GM20431 (cell line): ENCODE measurements at regions not wholly inside any gene's neighbourhood (a gene's known extent, or its start where the extent isn't known, plus 50 kb on each side); places are given as distances from the start of the nearest gene placed in this dataset.

Source experiments
- in situ Hi-C: fragments of 300-500 bp; cut with MseI, MboI; formaldehyde crosslinking; loops from one replicate; pipeline ENCODE4 v1.15.0; 2020; ENCODE audit warnings: low sequenced_read_pairs; ENCODE audit not compliant: unreplicated experiment

- in situ Hi-C loops, result no loop called here
These were observed 151.0 kb upstream of the PPARGC1A start for GRCh38 chr4:24040811-24041210.

- in situ Hi-C loops, result no loop called here
These were observed 143.8 kb upstream of the PPARGC1A start for GRCh38 chr4:24033626-24034025.

GRCh38 chr4:24032371-24032989, 142.6 kb upstream of the PPARGC1A start:
- in situ Hi-C loops, result no loop called here

GRCh38 chr4:24026596-24026995, 136.7 kb upstream of the PPARGC1A start:
- in situ Hi-C loops, result no loop called here

- in situ Hi-C loops, result no loop called here
These were observed 134.8 kb upstream of the PPARGC1A start for GRCh38 chr4:24024605-24025004.

- in situ Hi-C loops, result no loop called here
These were observed 134.3 kb upstream of the PPARGC1A start for GRCh38 chr4:24024157-24024556.

GRCh38 chr4:24015782-24016181, 125.9 kb upstream of the PPARGC1A start:
- in situ Hi-C loops, result no loop called here

- in situ Hi-C loops, result no loop called here
These were observed 124.0 kb upstream of the PPARGC1A start for GRCh38 chr4:24013668-24014422.

GRCh38 chr4:24010994-24011393, 121.1 kb upstream of the PPARGC1A start:
- in situ Hi-C loops, result no loop called here

- in situ Hi-C loops, result no loop called here
These were observed 120.7 kb upstream of the PPARGC1A start for GRCh38 chr4:24010573-24010972.

GRCh38 chr4:24007860-24008261, 118.0 kb upstream of the PPARGC1A start:
- in situ Hi-C loops, result no loop called here

- in situ Hi-C loops, result no loop called here
These were observed 116.4 kb upstream of the PPARGC1A start for GRCh38 chr4:24006269-24006668.

GRCh38 chr4:24003926-24004325, 114.1 kb upstream of the PPARGC1A start:
- in situ Hi-C loops, result no loop called here

GRCh38 chr4:24003496-24003895, 113.6 kb upstream of the PPARGC1A start:
- in situ Hi-C loops, result no loop called here

GRCh38 chr4:24002330-24002966, 112.6 kb upstream of the PPARGC1A start:
- in situ Hi-C loops, result no loop called here

GRCh38 chr4:24001486-24002329, 111.9 kb upstream of the PPARGC1A start:
- in situ Hi-C loops, result no loop called here

- in situ Hi-C loops, result no loop called here
These were observed 110.6 kb upstream of the PPARGC1A start for GRCh38 chr4:24000470-24000831.

- in situ Hi-C loops, result no loop called here
These were observed 110.0 kb upstream of the PPARGC1A start for GRCh38 chr4:23999714-24000469.

GRCh38 chr4:23993373-23993772, 103.5 kb upstream of the PPARGC1A start:
- in situ Hi-C loops, result no loop called here

- in situ Hi-C loops, result no loop called here
These were observed 101.6 kb upstream of the PPARGC1A start for GRCh38 chr4:23991444-23991843.
